HG02571 (cell line): ENCODE measurements at regions not wholly inside any gene's neighbourhood (a gene's known extent, or its start where the extent isn't known, plus 50 kb on each side); places are given as distances from the start of the nearest gene placed in this dataset.
"Not testable (repeated sequence)": the region's sequence is repeated elsewhere in the genome, so short reads cannot be mapped to it uniquely, and the experiment has no call there.

Experiments
- ATAC-seq: cut with Tn5 transposase; IDR thresholded peaks from one replicate; pipeline ENCODE4 v1.9.1; 2021; ENCODE audit warnings: mild to moderate bottlenecking, moderate library complexity; ENCODE audit not compliant: unreplicated experiment

GRCh38 chr6:86872810-86873209, 64.5 kb upstream of the HTR1E start:
- not testable (repeated sequence) for ATAC-seq

GRCh38 chr6:86871681-86872080, 65.6 kb upstream of the HTR1E start:
- ATAC-seq = no peak

GRCh38 chr6:86869500-86869899, 67.8 kb upstream of the HTR1E start:
- no peak for ATAC-seq

- no peak for ATAC-seq
These were observed 77.8 kb upstream of the HTR1E start for GRCh38 chr6:86859513-86859912.

- ATAC-seq = no peak
These were observed 78.4 kb upstream of the HTR1E start for GRCh38 chr6:86858970-86859369.

GRCh38 chr6:86857783-86858182, 79.5 kb upstream of the HTR1E start:
- no peak for ATAC-seq

GRCh38 chr6:86856937-86857563, 80.3 kb upstream of the HTR1E start:
- peak; percentile 50 for ATAC-seq

- no peak for ATAC-seq
These were observed 80.9 kb upstream of the HTR1E start for GRCh38 chr6:86856379-86856778.

- no peak for ATAC-seq
These were observed 88.3 kb upstream of the HTR1E start for GRCh38 chr6:86848986-86849385.

GRCh38 chr6:86832686-86833085, 104.6 kb upstream of the HTR1E start:
- no peak for ATAC-seq

- ATAC-seq = no peak
These were observed 111.9 kb upstream of the HTR1E start for GRCh38 chr6:86825436-86825835.

- no peak for ATAC-seq
These were observed 114.6 kb upstream of the HTR1E start for GRCh38 chr6:86822747-86823146.

- ATAC-seq = no peak
These were observed 116.6 kb upstream of the HTR1E start for GRCh38 chr6:86820750-86821149.

GRCh38 chr6:86793649-86794048, 143.7 kb upstream of the HTR1E start:
- ATAC-seq = no peak

- no peak for ATAC-seq
These were observed 145.9 kb upstream of the HTR1E start for GRCh38 chr6:86791476-86791875.

GRCh38 chr6:86789779-86790411, 147.4 kb upstream of the HTR1E start:
- no peak for ATAC-seq

- no peak for ATAC-seq
These were observed 155.0 kb upstream of the HTR1E start for GRCh38 chr6:86782328-86782727.

GRCh38 chr6:86780923-86781322, 156.4 kb upstream of the HTR1E start:
- ATAC-seq = no peak

- no peak for ATAC-seq
These were observed 161.4 kb upstream of the HTR1E start for GRCh38 chr6:86775893-86776292.

GRCh38 chr6:86765211-86765610, 172.1 kb upstream of the HTR1E start:
- no peak for ATAC-seq

- ATAC-seq = not testable (repeated sequence)
These were observed 177.4 kb upstream of the HTR1E start for GRCh38 chr6:86759953-86760352.

- ATAC-seq = no peak
These were observed 180.6 kb upstream of the HTR1E start for GRCh38 chr6:86756640-86757229.
